Femur (tissue), 1 donor: ENCODE measurements at regions not wholly inside any gene's neighbourhood (a gene's known extent, or its start where the extent isn't known, plus 50 kb on each side); places are given as distances from the start of the nearest gene placed in this dataset.
A peak's percentile ranks its signal among the peaks of the same experiment; 100 is the strongest.
"Not testable (repeated sequence)": the region's sequence is repeated elsewhere in the genome, so short reads cannot be mapped to it uniquely, and the experiment has no call there.

Source experiments
- DNase-seq: peaks from one replicate; pipeline ENCODE4 v3.0.0-alpha.2; 2017

GRCh38 chr6:14217728-14218518 lies 100.4 kb downstream of the CD83 start:
- no peak for DNase-seq

- DNase-seq: no peak
Measured at GRCh38 chr6:14218519-14218800, 100.9 kb downstream of the CD83 start.

DNA sequence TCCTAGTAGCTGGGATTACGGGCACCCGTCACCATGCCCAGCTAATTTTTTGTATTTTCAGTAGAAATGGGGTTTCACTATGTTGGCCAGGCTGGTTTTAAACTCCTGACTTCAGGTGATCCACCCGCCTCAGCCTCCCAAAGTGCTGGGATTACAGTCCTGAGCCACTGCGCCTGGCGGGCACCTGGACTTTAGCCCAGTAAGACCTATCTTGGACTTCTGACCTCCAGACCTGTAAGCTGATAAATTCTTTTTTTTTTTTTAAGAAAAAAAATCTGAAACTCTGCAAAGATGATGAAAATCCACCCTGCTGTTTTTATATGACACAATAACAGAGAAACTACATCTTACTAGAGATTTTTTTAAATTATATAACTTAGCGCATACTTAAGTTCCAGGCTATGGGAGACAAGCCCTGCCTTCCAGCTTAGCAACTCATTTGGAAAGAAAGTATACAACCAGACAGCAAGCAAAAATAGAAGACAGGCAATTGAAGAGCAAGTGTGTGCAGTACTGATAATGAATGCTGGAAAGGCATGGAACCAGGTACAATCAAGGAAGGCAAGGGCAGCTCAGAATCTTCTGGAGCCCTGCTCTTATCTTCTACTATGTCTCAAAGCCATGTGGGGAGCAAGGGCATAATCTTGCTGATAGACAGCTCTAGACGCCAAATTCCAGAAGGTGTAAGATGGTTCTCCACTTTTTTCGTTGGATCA lies 104.2 kb downstream of the CD83 start:
- DNase-seq: no peak

DNA sequence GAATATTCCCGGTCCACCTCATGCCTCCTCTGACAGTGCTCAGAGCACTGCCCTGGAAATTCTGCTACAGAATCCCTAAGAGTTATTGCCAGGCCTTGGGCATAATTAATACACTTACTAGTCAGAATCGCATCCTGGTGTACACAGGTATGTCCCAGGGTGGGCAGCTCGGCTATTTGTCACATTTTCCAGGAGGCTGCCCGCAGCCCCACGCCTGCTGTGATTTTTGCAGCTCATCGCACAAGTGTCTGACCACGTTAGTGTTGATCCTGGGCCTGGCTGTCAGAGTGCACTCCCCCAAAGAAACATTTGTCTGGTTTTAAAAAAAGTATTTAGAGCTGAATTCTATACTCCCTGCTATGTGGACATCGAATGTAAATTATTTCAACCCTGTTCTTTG lies 105.4 kb downstream of the CD83 start:
- no peak for DNase-seq

- DNase-seq: no peak
Measured at GRCh38 chr6:14224359-14225103, 107.0 kb downstream of the CD83 start.

GRCh38 chr6:14226051-14226660 lies 108.6 kb downstream of the CD83 start:
- DNase-seq: no peak

DNA sequence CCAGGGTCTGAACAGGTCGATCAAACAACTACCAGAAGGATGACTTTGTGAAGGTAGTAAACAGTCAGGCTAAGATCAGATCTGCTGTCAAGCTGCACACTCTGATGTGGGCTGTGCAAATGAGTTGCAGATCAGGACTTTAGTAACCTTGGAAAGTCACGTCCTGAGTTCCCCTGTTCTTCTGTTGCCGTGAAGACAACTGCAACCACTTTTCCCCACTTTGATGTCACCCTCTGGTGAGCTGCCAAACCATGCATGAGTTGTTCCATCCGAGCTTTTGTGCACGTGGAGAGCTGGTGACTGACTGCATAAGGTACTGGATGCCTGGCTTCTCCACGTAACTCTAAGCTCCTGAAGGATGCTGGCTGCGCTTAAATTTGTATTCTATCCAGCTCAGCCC lies 111.0 kb downstream of the CD83 start:
- DNase-seq: peak; percentile 47

- DNase-seq: no peak
Measured at GRCh38 chr6:14231071-14231483, 113.5 kb downstream of the CD83 start.

GRCh38 chr6:14231501-14232280 lies 114.1 kb downstream of the CD83 start:
- no peak for DNase-seq

GRCh38 chr6:14232889-14233288 lies 115.3 kb downstream of the CD83 start:
- no peak for DNase-seq

- DNase-seq: no peak
Measured at GRCh38 chr6:14235653-14236356, 118.2 kb downstream of the CD83 start.

- DNase-seq: no peak
Measured at GRCh38 chr6:14239097-14239496, 121.5 kb downstream of the CD83 start.

DNA sequence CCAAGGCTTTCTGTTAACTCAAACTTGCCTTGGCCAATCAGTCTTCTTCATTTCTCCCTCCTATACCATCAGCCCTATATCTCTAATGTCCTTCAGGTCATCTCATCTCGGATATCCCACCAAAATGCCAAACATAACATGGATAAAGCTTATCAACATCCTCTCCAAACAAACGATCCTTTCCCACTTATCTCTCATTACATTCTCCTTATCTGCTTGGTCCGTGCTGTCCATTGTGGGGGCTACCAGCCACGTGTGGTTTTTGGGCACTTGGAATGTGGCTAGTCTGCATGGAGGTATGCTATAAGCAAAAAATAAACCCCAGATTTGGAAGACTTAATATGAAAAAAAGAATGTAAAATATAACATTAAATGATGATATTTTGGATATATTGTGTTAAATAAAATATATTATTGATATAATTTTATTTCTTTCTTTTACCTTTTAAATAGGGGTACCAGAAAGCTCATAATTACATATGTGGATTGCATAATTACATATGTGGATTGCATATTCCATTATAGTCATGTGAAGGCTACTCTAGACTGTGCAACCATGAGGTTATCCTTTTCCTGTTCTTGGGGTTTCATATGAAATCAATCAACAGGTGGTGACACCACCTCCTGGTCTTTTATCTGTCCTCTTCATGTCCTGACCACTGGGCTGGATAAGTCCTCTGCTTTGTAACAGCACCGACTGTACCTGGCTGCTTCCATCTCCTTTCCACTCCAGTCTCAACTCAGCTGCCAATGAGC lies 123.0 kb downstream of the CD83 start:
- no peak for DNase-seq

DNA sequence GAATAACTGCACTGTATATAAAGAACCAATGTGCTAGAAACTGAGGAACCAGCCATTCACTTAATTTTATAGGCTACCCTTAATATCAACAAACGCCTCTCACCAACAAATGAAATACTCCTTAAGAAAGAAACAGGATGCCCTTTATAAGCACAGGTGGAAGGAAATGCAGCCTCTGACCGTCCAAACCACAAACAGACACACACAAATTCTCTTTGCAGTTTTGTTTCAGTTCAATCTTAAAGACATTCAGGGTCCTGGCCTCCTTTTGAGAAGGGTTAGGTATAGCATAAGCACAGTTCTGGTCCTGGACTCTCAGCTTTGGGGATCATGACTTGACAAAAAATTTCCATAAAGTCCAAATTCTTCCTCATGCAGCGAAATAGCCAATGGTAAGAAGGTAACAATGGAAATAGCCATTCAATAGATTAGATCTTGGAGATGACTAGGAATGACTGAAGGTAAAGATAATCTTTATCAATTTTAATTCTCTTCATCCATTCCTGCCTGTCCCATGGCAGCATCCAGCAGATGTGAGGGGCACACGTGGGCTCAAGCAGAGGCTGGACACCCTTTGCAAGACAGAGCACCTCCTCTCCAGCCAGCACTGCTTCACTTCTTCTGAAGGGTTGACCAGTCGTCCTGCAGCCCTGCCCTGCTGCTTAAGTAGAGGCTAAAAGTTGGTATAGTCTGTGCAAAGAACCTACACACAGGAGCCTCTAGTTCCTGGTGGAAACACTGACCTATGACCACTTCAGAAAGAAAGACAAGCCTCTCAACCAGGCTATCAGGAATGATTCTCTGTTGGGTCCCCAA lies 123.9 kb downstream of the CD83 start:
- DNase-seq: no peak

GRCh38 chr6:14242912-14243311 lies 125.3 kb downstream of the CD83 start:
- DNase-seq: not testable (repeated sequence)

- no peak for DNase-seq
Measured at GRCh38 chr6:14243597-14243996, 126.0 kb downstream of the CD83 start.

DNA sequence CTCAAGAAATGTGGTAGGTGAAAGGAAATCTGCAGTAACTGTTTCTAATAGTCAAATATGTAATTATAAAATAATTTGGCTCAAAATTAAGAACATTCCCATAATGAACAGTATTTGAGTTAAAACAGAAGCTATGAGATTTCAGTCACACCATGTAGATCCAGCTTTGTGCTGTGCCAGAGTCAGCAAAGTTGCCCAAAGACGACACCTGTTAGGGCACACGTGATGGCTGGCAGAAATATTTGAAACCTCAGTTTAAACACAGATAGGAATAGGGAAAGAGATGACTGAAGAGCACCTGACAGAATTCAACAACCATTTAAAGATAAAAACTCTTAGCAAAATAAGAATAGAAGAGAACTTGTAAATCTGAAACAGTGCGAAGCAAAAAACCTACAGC lies 129.3 kb downstream of the CD83 start:
- DNase-seq: no peak

- DNase-seq: no peak
Measured at GRCh38 chr6:14250573-14250972, 133.0 kb downstream of the CD83 start.

DNA sequence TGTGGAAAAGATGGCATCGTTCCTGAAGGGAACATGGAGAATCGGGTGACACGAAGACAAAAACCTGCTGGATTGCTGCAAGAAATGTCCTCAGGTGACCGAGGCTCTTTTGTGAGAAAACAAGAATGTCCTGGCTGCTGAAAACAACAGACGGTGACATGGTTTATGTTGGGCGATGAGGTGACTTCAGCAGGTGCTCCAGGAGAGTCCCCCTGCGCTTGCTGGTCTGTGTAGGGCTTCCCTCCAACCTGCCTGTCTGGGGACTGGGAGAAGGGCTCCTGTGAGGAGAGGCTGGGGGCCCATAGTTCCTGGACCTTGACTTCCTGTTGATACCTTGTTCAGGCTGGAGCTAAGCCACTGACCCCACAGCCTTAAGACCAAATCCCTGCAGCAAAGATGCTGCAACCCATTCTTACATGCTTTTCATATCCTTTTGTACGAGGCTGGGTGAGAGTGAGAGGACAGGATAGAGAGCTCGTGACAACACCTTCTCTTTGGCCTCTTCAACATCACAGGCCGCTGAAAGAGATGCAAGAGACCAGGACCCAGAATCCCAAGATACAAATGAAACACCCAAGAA lies 134.8 kb downstream of the CD83 start:
- DNase-seq: no peak

GRCh38 chr6:14254505-14254904 lies 136.9 kb downstream of the CD83 start:
- no peak for DNase-seq
